ENCODE measurements at regions not wholly inside any gene's neighbourhood (a gene's known extent, or its start where the extent isn't known, plus 50 kb on each side); places are given as distances from the start of the nearest gene placed in this dataset.

DNA sequence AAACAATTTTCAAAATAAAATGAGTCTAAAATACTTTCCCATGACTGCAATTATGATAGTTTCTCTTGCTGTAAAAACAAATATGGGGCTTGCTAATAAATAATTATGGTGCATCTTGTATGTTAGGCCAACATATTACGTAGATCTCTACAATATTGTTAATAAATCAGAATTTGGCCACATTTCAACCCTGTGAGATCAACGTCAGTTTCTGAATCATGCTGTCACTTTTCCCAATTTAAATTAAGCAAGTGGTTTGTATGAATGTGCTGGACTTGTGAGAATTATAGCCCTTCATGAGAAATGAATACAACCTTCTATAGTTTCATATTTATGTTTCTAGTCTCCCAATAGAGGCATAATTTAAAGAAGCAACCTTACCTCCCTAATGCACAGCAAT, 808.9 kb downstream of the SUCLG1 start:
- H3K4me3 ChIP-seq (ENCODE audit: low read length): no peak overlapping the region
- no peak for TF ChIP-seq CTCF (conservative IDR thresholded peaks at IDR 0.05; ENCODE audit: low read depth, low read length)
- no peak for DNase-seq (ENCODE audit: low read depth)

GRCh38 chr2:83640506-83640905, 818.6 kb downstream of the SUCLG1 start:
- no peak for TF ChIP-seq CTCF (conservative IDR thresholded peaks at IDR 0.05; ENCODE audit: low read depth, low read length)
- DNase-seq (ENCODE audit: low read depth): no peak
- H3K4me3 ChIP-seq (ENCODE audit: low read length): no peak overlapping the region

DNA sequence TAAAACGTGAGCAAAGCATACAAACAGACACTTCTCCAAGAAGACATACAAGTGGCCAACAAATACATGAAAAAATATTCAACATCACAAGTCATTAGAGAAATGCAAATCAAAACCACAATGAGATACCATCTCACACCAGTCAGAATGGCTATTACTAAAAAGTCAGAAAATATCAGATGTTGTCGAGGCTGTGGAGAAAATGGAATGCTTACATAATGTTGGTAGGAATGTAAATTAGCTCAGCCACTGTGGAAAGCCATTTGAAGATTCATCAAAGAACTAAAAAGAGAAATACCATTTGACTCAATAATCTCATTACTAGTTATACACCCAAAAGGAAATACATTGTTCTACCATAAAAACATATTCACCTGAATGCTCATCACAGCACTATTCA, 825.7 kb downstream of the SUCLG1 start:
- no peak for DNase-seq (ENCODE audit: low read depth)
- no peak for TF ChIP-seq CTCF (conservative IDR thresholded peaks at IDR 0.05; ENCODE audit: low read depth, low read length)
- no peak overlapping the region for H3K4me3 ChIP-seq (ENCODE audit: low read length)

GRCh38 chr2:83630351-83630750, 828.7 kb downstream of the SUCLG1 start:
- no peak overlapping the region for H3K4me3 ChIP-seq (ENCODE audit: low read length)
- no peak for DNase-seq (ENCODE audit: low read depth)
- TF ChIP-seq CTCF (conservative IDR thresholded peaks at IDR 0.05; ENCODE audit: low read depth, low read length): no peak

DNA sequence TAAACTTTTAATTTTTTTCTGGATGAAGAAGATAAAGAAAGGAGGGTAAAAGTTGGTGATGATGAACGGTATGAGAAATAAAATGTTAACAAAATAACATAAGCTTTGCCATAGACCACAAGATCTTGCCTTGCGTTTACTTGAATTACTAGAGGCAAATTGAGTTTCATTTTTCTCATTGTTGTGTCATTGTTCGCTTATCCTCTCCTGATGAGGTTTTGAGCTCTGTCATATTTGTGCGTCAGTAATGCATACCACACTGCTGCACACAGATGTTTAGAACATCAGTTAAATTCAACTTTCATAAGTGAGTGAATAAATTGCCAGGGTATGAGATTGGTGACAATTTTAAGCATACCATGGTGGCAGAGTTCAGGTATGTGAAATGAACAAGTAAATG, 843.6 kb downstream of the SUCLG1 start:
- TF ChIP-seq CTCF (conservative IDR thresholded peaks at IDR 0.05; ENCODE audit: low read depth, low read length): no peak
- DNase-seq (ENCODE audit: low read depth): no peak
- no peak overlapping the region for H3K4me3 ChIP-seq (ENCODE audit: low read length)

DNA sequence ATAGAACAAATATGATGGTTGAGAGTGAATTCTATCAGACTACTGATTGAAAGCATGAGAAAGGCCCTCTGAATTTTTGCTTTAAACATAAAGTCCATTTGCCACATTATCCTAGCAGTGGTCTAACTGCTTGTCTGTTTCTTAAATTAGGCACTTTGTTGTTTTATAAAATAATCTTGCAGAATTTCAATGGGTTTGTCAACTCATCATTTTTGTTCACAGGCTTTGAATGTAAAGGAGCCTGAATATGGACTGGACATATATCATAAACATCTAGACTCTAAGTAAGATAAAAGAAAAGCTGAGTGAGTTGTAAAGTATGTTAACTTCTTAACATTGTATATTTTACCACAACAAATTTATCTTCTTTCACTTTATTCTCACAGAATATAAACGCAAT, 845.9 kb downstream of the SUCLG1 start:
- no peak for DNase-seq (ENCODE audit: low read depth)
- no peak for TF ChIP-seq CTCF (conservative IDR thresholded peaks at IDR 0.05; ENCODE audit: low read depth, low read length)
- no peak overlapping the region for H3K4me3 ChIP-seq (ENCODE audit: low read length)

DNA sequence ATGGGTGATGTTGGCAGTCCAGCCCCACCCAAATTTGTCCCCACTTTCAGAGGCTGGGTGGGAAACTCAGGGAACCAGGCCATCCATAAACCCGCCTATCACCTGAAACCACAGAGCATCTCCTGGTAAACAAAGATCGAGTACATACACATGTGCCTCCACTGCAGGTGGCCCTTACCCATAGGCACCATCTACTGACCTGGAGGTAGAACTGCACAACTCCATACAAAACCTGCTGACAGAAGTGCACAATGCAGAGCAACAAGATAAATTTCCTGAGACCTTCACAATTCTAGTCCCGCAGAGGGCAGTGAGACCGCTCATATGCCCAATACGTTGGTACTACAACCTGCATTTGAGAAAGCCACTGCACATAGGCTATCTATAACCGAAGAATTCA, 856.3 kb downstream of the SUCLG1 start:
- H3K4me3 ChIP-seq (ENCODE audit: low read length): no peak overlapping the region
- no peak for TF ChIP-seq CTCF (conservative IDR thresholded peaks at IDR 0.05; ENCODE audit: low read depth, low read length)
- no peak for DNase-seq (ENCODE audit: low read depth)
